ENCODE measurements at regions not wholly inside any gene's neighbourhood (a gene's known extent, or its start where the extent isn't known, plus 50 kb on each side); places are given as distances from the start of the nearest gene placed in this dataset.
"Not testable (repeated sequence)": the region's sequence is repeated elsewhere in the genome, so short reads cannot be mapped to it uniquely, and the experiment has no call there.

- DNase-seq (ENCODE audit: low read depth in 3 of 3) = no peak
These were observed 262.1 kb downstream of the EIPR1 start for GRCh38 chr2:3115301-3116042.

- no peak for DNase-seq (ENCODE audit: low read depth in 3 of 3)
These were observed 263.0 kb downstream of the EIPR1 start for GRCh38 chr2:3114406-3115185.

GRCh38 chr2:3113769-3114168 lies 263.8 kb downstream of the EIPR1 start:
- no peak for DNase-seq (ENCODE audit: low read depth in 3 of 3)

GRCh38 chr2:3113122-3113521 lies 264.5 kb downstream of the EIPR1 start:
- DNase-seq (ENCODE audit: low read depth in 3 of 3) = no peak

- no peak for DNase-seq (ENCODE audit: low read depth in 3 of 3)
These were observed 265.1 kb downstream of the EIPR1 start for GRCh38 chr2:3112553-3112952.

GRCh38 chr2:3112131-3112530 lies 265.5 kb downstream of the EIPR1 start:
- DNase-seq (ENCODE audit: low read depth in 3 of 3) = no peak

GRCh38 chr2:3110994-3111666 lies 266.5 kb downstream of the EIPR1 start:
- DNase-seq (ENCODE audit: low read depth in 3 of 3) = no peak

- no peak for DNase-seq (ENCODE audit: low read depth in 3 of 3)
These were observed 267.1 kb downstream of the EIPR1 start for GRCh38 chr2:3110555-3110954.

GRCh38 chr2:3108710-3109702 lies 268.6 kb downstream of the EIPR1 start:
- DNase-seq (ENCODE audit: low read depth in 3 of 3) = no peak

GRCh38 chr2:3108105-3108504 lies 269.5 kb downstream of the EIPR1 start:
- no peak for DNase-seq (ENCODE audit: low read depth in 3 of 3)

- DNase-seq (ENCODE audit: low read depth in 3 of 3) = no peak
These were observed 270.1 kb downstream of the EIPR1 start for GRCh38 chr2:3107567-3107966.

GRCh38 chr2:3105814-3106569 lies 271.6 kb downstream of the EIPR1 start:
- no peak for DNase-seq (ENCODE audit: low read depth in 3 of 3)

GRCh38 chr2:3104958-3105813 lies 272.4 kb downstream of the EIPR1 start:
- DNase-seq (ENCODE audit: low read depth in 3 of 3) = not testable (repeated sequence)

GRCh38 chr2:3104261-3104660 lies 273.4 kb downstream of the EIPR1 start:
- DNase-seq (ENCODE audit: low read depth in 3 of 3) = no peak

- no peak for DNase-seq (ENCODE audit: low read depth in 3 of 3)
These were observed 274.6 kb downstream of the EIPR1 start for GRCh38 chr2:3102922-3103569.

- DNase-seq (ENCODE audit: low read depth in 3 of 3) = no peak
These were observed 275.3 kb downstream of the EIPR1 start for GRCh38 chr2:3102081-3102921.

GRCh38 chr2:3101016-3101942 lies 276.3 kb downstream of the EIPR1 start:
- no peak for DNase-seq (ENCODE audit: low read depth in 3 of 3)
